ENCODE measurements at regions not wholly inside any gene's neighbourhood (a gene's known extent, or its start where the extent isn't known, plus 50 kb on each side); places are given as distances from the start of the nearest gene placed in this dataset.

- TF ChIP-seq CTCF (IDR thresholded peaks at IDR 0.05; ENCODE audit: low read depth, low read length, missing input control) (no peak), YY1 (IDR thresholded peaks at IDR 0.05) (no peak), MAX (IDR thresholded peaks at IDR 0.05) (no peak)
Measured at GRCh38 chr3:74041068-74041675, 416.4 kb upstream of the PDZRN3 start (continued).

GRCh38 chr3:74039105-74039504, 414.4 kb upstream of the PDZRN3 start:
- no peak overlapping the region for H3K27ac ChIP-seq (ENCODE audit: low read depth in 1 of 2, low read length in 2 of 2)
- no peaks in the 10 kb centered on the region for H3K4me1 ChIP-seq (ENCODE audit: control insufficient read depth in 4 of 4, insufficient read depth in 4 of 4, low read length in 3 of 4)
- no peak for DNase-seq (ENCODE audit: low spot score)
- no peaks in the 10 kb centered on the region for H3K27me3 ChIP-seq (ENCODE audit: control insufficient read depth in 4 of 4, insufficient read depth in 4 of 4, low read length in 3 of 4)
- 76% methylated on average over 1 of the region's 1 CpG for WGBS
- no peak for TF ChIP-seq SP1 (IDR thresholded peaks at IDR 0.05)
- TF ChIP-seq HNF4G (IDR thresholded peaks at IDR 0.05), result no peak
- TF ChIP-seq RXRA (IDR thresholded peaks at IDR 0.05), result no peak
- TF ChIP-seq EGR1 (IDR thresholded peaks at IDR 0.05; ENCODE audit: low read depth in 2 of 2), result no peak
- TF ChIP-seq FOXA2 (IDR thresholded peaks at IDR 0.05), result no peak
- no peak for TF ChIP-seq REST (IDR thresholded peaks at IDR 0.05)
- no peak for TF ChIP-seq NR2F2 (IDR thresholded peaks at IDR 0.05)
- TF ChIP-seq TAF1 (conservative IDR thresholded peaks at IDR 0.05), result no peak
- TF ChIP-seq ATF3 (IDR thresholded peaks at IDR 0.05), result no peak
- TF ChIP-seq FOXA1 (IDR thresholded peaks at IDR 0.05), result no peak
- no peak for TF ChIP-seq HNF4A (conservative IDR thresholded peaks at IDR 0.05)
- no peak for TF ChIP-seq YY1 (IDR thresholded peaks at IDR 0.05)
- TF ChIP-seq CTCF (IDR thresholded peaks at IDR 0.05; ENCODE audit: low read depth, low read length, missing input control), result no peak
- TF ChIP-seq ZBTB33 (IDR thresholded peaks at IDR 0.05), result no peak
- no peak for TF ChIP-seq MAX (IDR thresholded peaks at IDR 0.05)
- TF ChIP-seq GABPA (IDR thresholded peaks at IDR 0.05 in 1 of 2, conservative IDR thresholded peaks at IDR 0.05 in 1 of 2), result no peak
- no peak overlapping the region for H3K4me3 ChIP-seq (ENCODE audit: low read depth in 1 of 3, low read length in 3 of 3)
- no peaks in the 10 kb centered on the region for H3K36me3 ChIP-seq (ENCODE audit: control insufficient read depth in 4 of 4, insufficient read depth in 3 of 4, low read depth in 1 of 4, low read length in 3 of 4)
- no peak overlapping the region for H3K9ac ChIP-seq (ENCODE audit: low read depth in 1 of 2, low read length in 2 of 2)
- H3K9me3 ChIP-seq (ENCODE audit: control insufficient read depth in 4 of 4, low read length in 3 of 4), result no peaks in the 10 kb centered on the region
